Panc1 (cell line): ENCODE measurements at regions not wholly inside any gene's neighbourhood (a gene's known extent, or its start where the extent isn't known, plus 50 kb on each side); places are given as distances from the start of the nearest gene placed in this dataset.

Experiments used
- ATAC-seq: fragments of 200-7000 bp; cut with Tn5 transposase; 2 replicates; pipeline ENCODE4 v1.9.1; 2020; ENCODE audit warnings: mild to moderate bottlenecking, moderate library complexity
- BruUV-seq: library from RNA; stranded (reverse); fragments of 400-500 nt; replicated peaks from 2 replicates; lab custom pipeline; 2021; lab: Mats Ljungman, UMichigan
- CTCF ChIA-PET: fragments of 300-600 bp; sonication (Branson Sonifier 250); formaldehyde crosslinking; loops from one replicate; lab custom pipeline; 2022; ENCODE audit warnings: antibody characterized with exemption; lab: Charles Lee
- POLR2A ChIA-PET: fragments of 300-600 bp; sonication (Branson Sonifier 250); formaldehyde crosslinking; loops from one replicate; lab custom pipeline; 2022; ENCODE audit warnings: antibody characterized with exemption; lab: Charles Lee
- DNase-seq: peaks from one replicate; pipeline ENCODE4 v3.0.0-alpha.2; 2010; ENCODE audit warnings: low read depth, low spot score
- H3K27ac ChIP-seq: 2 replicates; pipeline ENCODE4 v1.5.1; 2011; ENCODE audit warnings: mild to moderate bottlenecking, low read length, inconsistent platforms
- H3K27me3 ChIP-seq: fragments of 200-500 bp; sonication (Bioruptor generic); 2 replicates; pipeline ENCODE4 v1.6.0; 2014; ENCODE audit warnings: low read length, inconsistent platforms; ENCODE audit not compliant: control insufficient read depth, insufficient read depth
- H3K36me3 ChIP-seq: fragments of 200-500 bp; sonication (Bioruptor generic); 2 replicates; pipeline ENCODE4 v1.5.1; 2014; ENCODE audit warnings: inconsistent platforms, mild to moderate bottlenecking, low read length, moderate library complexity; ENCODE audit not compliant: control insufficient read depth, insufficient read depth
- H3K4me1 ChIP-seq: 2 replicates; pipeline ENCODE4 v1.5.1; 2011; ENCODE audit warnings: inconsistent platforms, mild to moderate bottlenecking, low read length, moderate library complexity; ENCODE audit not compliant: control insufficient read depth, insufficient read depth
- H3K4me3 ChIP-seq, 2 experiments: 2 replicates each; pipeline ENCODE4 v1.5.1; 2011 to 2012; ENCODE audit warnings: low read depth in 2 of 2, low read length in 2 of 2, mild to moderate bottlenecking in 2 of 2, inconsistent platforms in 1 of 2, moderate library complexity in 1 of 2
- H3K9me3 ChIP-seq: fragments of 200-500 bp; sonication (Bioruptor generic); 2 replicates; pipeline ENCODE4 v1.5.1; 2014; ENCODE audit warnings: low read depth, mild to moderate bottlenecking, inconsistent platforms, low read length, moderate library complexity; ENCODE audit not compliant: control insufficient read depth, insufficient read depth
- POLR2AphosphoS5 ChIP-seq: IDR thresholded peaks from 2 replicates; pipeline ENCODE4 v1.6.1; 2012; ENCODE audit warnings: mild to moderate bottlenecking, low read depth, low read length, moderate library complexity
- SIN3A ChIP-seq: IDR thresholded peaks from 2 replicates; pipeline ENCODE4 v1.6.1; 2012; ENCODE audit warnings: low read depth, mild to moderate bottlenecking, low read length, moderate library complexity, borderline replicate concordance; ENCODE audit not compliant: insufficient read depth
- TCF7L2 ChIP-seq: IDR thresholded peaks from 2 replicates; pipeline ENCODE4 v1.6.1; 2011; ENCODE audit warnings: mild to moderate bottlenecking, low read depth, low read length, inconsistent platforms
- in situ Hi-C: cut with HindIII; loops from 2 replicates; pipeline ENCODE4 v1.10.0; 2016; ENCODE audit warnings: low sequenced_read_pairs, low pct_unique_long_range_greater_than_20kb
- intact Hi-C: fragments of 100-400 bp; cut with micrococcal nuclease; formaldehyde crosslinking; loops from one replicate; pipeline ENCODE4 v1.10.0; 2022; ENCODE audit not compliant: unreplicated experiment
- TF ChIP-seq, protein P1 (sequence below), 2 experiments: IDR thresholded peaks; 2 replicates each; pipeline ENCODE4 v1.6.1; 2011 to 2012; ENCODE audit warnings: low read depth in 2 of 2, control low read depth in 1 of 2, low read length in 1 of 2, mild to moderate bottlenecking in 1 of 2, moderate library complexity in 1 of 2; ENCODE audit not compliant: insufficient read depth in 1 of 2
- TF ChIP-seq, protein P2 (sequence below): fragments of 450-650 bp; IDR thresholded peaks from 2 replicates; pipeline ENCODE4 v1.5.1; 2017; ENCODE audit warnings: mild to moderate bottlenecking

DNA sequence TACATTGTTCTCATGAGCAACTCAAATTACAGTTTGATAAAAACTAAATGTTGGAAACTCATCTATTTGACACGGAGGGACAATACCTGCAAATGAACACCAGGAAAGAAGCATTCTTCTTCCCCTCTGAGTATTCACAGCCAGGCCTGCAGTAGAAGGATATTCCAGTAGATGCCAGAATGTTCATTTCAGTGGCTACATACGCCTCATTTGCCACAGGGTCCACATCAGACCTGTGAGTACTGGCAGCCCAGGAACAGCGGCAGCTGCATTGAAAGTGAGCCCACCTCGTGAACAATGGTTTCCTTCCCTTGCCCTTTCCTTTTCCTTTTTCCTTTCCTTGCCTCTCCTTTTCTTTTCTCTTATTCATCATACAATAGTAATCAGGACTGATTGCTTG lies 81.1 kb upstream of the NEIL3 start:
- TF ChIP-seq, protein P1, sequence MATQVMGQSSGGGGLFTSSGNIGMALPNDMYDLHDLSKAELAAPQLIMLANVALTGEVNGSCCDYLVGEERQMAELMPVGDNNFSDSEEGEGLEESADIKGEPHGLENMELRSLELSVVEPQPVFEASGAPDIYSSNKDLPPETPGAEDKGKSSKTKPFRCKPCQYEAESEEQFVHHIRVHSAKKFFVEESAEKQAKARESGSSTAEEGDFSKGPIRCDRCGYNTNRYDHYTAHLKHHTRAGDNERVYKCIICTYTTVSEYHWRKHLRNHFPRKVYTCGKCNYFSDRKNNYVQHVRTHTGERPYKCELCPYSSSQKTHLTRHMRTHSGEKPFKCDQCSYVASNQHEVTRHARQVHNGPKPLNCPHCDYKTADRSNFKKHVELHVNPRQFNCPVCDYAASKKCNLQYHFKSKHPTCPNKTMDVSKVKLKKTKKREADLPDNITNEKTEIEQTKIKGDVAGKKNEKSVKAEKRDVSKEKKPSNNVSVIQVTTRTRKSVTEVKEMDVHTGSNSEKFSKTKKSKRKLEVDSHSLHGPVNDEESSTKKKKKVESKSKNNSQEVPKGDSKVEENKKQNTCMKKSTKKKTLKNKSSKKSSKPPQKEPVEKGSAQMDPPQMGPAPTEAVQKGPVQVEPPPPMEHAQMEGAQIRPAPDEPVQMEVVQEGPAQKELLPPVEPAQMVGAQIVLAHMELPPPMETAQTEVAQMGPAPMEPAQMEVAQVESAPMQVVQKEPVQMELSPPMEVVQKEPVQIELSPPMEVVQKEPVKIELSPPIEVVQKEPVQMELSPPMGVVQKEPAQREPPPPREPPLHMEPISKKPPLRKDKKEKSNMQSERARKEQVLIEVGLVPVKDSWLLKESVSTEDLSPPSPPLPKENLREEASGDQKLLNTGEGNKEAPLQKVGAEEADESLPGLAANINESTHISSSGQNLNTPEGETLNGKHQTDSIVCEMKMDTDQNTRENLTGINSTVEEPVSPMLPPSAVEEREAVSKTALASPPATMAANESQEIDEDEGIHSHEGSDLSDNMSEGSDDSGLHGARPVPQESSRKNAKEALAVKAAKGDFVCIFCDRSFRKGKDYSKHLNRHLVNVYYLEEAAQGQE (IDR thresholded peaks at IDR 0.05; ENCODE audit: insufficient read depth in 1 of 2, low read depth in 2 of 2, low read length in 1 of 2) = no peak
- no peak for TF ChIP-seq POLR2AphosphoS5
- TF ChIP-seq SIN3A = no peak
- TF ChIP-seq TCF7L2 = no peak
- TF ChIP-seq, protein P2, sequence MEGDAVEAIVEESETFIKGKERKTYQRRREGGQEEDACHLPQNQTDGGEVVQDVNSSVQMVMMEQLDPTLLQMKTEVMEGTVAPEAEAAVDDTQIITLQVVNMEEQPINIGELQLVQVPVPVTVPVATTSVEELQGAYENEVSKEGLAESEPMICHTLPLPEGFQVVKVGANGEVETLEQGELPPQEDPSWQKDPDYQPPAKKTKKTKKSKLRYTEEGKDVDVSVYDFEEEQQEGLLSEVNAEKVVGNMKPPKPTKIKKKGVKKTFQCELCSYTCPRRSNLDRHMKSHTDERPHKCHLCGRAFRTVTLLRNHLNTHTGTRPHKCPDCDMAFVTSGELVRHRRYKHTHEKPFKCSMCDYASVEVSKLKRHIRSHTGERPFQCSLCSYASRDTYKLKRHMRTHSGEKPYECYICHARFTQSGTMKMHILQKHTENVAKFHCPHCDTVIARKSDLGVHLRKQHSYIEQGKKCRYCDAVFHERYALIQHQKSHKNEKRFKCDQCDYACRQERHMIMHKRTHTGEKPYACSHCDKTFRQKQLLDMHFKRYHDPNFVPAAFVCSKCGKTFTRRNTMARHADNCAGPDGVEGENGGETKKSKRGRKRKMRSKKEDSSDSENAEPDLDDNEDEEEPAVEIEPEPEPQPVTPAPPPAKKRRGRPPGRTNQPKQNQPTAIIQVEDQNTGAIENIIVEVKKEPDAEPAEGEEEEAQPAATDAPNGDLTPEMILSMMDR = no peak
- ChIA-PET CTCF (no interaction called here), POLR2A (no interaction called here)
- no peaks in the 10 kb centered on the region for H3K4me1 ChIP-seq
- no peaks in the 10 kb centered on the region for H3K36me3 ChIP-seq
- DNase-seq (no peak), ATAC-seq (peak; percentile 51; the same call in 1 of the 2 replicates)
- no peaks in the 10 kb centered on the region for H3K9me3 ChIP-seq
- intact Hi-C loops (no loop called here), in situ Hi-C loops (no loop called here)
- H3K27ac ChIP-seq = peak overlapping the region; percentile 34; the same call in 1 of the 2 replicates
- H3K27me3 ChIP-seq = no peaks in the 10 kb centered on the region
- BruUV-seq = no TSS peak
- H3K4me3 ChIP-seq = peak overlapping the region; percentile 28 to 50; a peak in 2 of 4 replicates

DNA sequence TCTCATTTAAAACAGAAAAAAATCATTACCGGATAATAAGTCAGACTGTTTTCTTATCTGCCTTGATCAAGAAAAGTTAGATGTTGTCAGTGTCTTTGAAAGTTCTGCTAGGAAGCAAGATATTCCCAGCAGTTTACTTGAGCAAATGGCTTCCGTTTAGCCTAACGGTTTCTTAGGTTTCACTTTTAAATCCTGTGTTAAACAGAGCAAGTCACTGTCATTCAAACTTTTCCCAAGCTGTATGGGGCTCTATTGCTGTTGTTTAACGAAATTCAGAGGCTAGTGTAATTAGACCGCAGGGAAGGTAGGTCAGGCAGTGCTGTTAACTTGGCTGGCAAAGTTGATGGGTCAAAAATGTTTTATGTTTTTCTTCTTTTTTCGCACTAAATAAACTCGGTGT lies 80.3 kb upstream of the NEIL3 start:
- ChIA-PET CTCF (no interaction called here), POLR2A (no interaction called here)
- DNase-seq (no peak), ATAC-seq (peak; percentile 51; the same call in 1 of the 2 replicates)
- Histone ChIP-seq H3K27ac (peak overlapping the region; percentile 69), H3K36me3 (no peaks in the 10 kb centered on the region), H3K9me3 (no peaks in the 10 kb centered on the region), H3K4me1 (no peaks in the 10 kb centered on the region), H3K27me3 (no peaks in the 10 kb centered on the region), H3K4me3 (peak overlapping the region; percentile 28 to 50)
- intact Hi-C loops = no loop called here
- no TSS peak for BruUV-seq
- in situ Hi-C loops = no loop called here
- TF ChIP-seq, protein P2 = no peak
- TF ChIP-seq, protein P1 (IDR thresholded peaks at IDR 0.05; ENCODE audit: insufficient read depth in 1 of 2, low read depth in 2 of 2, low read length in 1 of 2) = no peak
- TF ChIP-seq SIN3A = no peak
- TF ChIP-seq TCF7L2 = no peak
- no peak for TF ChIP-seq POLR2AphosphoS5
